Myocyte (in vitro differentiated cells): ENCODE measurements at regions not wholly inside any gene's neighbourhood (a gene's known extent, or its start where the extent isn't known, plus 50 kb on each side); places are given as distances from the start of the nearest gene placed in this dataset.
"Not testable (repeated sequence)": the region's sequence is repeated elsewhere in the genome, so short reads cannot be mapped to it uniquely, and the experiment has no call there.

Source experiments
- DNase-seq: peaks from one replicate; pipeline ENCODE4 v3.0.0-alpha.2; 2012; ENCODE audit warnings: low read depth

- DNase-seq: no peak
These were observed 54.4 kb downstream of the PRR18 start for GRCh38 chr6:166253778-166254204.

DNA sequence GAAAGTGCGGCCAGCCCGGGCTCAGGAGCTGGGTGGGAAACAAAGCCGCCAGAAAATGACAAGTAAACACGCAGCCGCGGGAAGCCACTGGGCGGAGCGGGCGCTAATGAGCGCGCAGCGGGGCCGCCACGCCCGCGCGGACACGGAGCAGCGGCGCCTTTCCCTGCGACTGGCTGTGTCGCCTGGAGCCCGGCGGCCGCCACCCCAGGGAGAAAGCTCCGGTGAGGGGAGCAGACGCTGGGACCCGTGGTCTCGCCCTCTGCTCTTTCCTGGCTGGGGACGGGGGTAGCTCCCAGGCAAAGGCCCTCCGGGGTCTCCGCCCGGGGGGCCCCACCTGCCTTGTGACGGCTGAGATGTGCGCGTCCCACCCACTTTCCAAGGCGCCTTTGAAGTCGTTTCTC, 54.9 kb downstream of the PRR18 start:
- DNase-seq: no peak

GRCh38 chr6:166252601-166253000, 55.6 kb downstream of the PRR18 start:
- no peak for DNase-seq

DNA sequence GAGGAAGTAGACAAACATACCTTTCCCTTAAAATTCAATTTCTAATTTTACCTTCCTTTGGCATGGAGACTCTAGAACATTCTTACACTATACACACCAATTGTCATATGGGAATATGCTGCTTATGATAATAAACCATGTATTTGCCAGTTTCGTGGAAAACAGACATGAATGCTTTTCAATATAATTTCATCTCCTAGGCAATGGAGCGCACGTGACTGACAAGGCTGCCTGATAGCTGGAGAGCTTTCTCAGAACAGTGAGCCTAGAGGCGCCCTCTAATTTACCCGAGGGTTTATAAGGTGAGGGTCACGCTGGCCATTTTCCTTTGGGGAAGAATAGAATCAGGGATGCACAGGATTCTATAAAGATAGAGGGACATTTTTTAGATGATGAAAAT, 56.5 kb downstream of the PRR18 start:
- DNase-seq: no peak

DNA sequence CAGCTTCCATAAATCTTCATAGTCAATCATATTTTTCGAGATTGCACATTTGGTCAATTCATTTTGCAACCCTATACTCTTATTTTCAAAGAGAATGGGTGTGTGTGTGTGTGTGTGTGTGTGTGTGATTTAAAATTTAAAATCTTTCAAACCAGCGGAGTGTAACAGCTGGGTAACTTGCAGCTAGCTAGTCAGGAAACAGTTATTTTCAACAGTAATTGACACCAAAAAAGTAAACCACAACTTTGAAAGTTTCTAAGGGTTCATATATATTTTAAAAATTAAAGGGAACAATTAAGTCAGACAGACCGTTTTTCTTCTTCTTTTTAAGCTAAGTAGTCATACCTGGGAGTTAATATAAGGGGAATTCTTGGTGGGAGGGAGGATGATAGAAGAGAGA, 57.0 kb downstream of the PRR18 start:
- no peak for DNase-seq

- not testable (repeated sequence) for DNase-seq
These were observed 59.0 kb downstream of the PRR18 start for GRCh38 chr6:166249061-166249785.

GRCh38 chr6:166245148-166245547, 63.0 kb downstream of the PRR18 start:
- DNase-seq: no peak

DNA sequence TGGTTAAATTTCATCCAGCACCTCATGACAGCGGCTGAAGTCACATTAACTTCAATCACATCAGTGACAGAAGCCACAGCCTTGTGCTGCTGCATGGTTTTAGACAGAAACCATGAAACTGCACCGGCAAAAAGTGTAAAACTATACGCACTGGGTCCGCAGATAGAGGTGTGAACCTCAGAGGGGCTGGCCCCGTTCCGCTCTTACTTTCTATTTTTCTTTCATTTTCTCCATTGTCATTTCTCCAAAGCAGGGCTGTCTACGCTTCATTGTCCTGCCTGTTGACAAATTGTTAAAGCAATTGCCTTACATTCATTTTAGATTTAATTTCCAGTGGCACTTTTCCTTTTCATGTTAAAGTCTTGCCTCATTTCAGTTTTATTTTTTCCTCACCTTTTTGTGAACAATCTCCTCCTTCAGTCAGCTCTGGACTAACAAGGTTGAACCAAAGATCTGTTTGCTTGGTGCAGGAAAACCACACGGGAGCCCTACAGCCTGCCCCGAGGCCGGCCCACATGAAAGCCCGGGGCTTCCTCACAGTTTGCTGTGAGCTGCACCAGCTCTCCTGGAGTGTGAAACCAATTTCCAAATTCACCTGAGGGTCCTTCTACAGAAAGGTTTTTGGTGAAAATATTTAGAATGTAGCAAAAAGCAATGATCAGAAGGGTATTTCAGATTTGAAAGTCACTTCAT, 63.7 kb downstream of the PRR18 start:
- DNase-seq: no peak

GRCh38 chr6:166242888-166243287, 65.3 kb downstream of the PRR18 start:
- DNase-seq: no peak

DNA sequence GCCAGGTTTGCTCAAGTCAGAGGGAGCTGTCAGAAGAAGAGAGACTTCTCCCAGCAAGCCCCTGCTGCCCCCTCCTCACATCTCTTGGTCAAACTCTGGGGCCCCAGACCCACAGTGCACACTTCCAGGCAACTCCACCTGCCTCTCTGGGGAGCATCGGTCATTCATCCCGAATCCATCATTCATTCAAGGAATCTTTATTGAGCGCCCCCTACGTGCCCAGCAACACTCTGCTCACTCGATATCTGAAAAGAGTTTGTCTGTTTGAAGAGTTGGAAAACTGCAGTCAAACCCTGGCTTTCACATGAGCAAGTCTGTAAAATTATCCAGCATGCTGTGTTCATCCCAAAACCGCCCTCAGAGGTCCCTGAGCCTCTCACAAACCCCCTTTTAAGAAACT, 66.2 kb downstream of the PRR18 start:
- DNase-seq: no peak

DNA sequence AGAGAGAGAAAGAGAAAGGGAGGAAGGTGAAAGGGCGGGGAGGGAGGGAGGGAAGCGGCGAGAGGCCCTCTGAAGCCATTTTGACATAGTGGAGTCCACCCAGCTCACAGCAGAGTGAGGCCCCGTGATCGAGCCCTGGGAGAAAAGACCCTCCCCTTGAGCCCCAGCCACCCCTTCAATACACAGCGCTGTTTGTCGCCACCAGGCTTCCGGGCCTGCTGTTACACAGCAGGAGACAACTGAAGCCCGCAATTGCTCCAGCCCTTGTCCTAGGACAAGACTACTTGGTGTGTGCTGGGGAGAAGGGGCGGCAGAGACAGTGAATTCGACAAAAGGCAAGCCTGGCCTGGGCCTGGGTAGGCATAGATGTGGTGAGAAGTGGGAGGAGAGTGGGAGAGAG, 67.3 kb downstream of the PRR18 start:
- no peak for DNase-seq

DNA sequence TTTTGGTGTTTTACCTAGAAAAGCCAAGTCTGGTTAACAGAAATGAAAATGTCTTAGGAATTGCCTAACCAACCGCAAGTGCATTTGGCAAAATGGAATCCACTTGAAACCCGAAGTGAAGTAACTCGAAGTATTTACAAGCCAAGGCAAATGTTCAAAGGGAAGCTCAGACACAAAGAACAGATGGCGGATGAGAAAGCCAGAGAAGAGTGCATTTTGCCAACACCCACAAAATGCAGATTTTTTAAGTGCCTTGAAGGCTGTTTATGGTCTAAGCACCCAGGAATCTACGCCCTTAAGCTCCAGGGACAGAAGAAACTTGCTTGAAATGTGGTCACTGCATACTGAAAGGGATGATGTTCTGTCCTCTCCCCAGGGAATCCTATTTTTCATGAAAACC, 70.0 kb upstream of the TBXT start:
- peak; percentile 42 for DNase-seq

DNA sequence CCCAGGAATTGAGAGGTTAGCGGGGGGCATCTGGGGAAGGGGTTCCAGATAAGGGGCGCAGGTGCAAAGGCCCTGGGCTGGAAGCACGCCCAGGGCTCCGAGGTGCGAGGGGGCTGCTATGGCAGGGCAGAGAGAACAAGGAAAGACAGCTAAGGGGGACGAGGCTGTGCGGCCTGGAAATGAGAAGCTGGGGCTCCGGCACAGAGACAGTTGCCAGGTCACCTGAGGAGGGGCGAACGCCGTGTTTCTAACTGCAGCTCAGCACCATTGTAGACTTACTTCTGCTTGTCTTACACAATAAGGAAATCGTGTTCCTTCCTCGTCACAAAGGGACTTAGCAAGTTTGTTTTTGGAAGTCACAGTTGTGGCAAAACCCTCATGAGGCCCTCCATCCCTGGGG, 68.9 kb upstream of the TBXT start:
- no peak for DNase-seq

DNA sequence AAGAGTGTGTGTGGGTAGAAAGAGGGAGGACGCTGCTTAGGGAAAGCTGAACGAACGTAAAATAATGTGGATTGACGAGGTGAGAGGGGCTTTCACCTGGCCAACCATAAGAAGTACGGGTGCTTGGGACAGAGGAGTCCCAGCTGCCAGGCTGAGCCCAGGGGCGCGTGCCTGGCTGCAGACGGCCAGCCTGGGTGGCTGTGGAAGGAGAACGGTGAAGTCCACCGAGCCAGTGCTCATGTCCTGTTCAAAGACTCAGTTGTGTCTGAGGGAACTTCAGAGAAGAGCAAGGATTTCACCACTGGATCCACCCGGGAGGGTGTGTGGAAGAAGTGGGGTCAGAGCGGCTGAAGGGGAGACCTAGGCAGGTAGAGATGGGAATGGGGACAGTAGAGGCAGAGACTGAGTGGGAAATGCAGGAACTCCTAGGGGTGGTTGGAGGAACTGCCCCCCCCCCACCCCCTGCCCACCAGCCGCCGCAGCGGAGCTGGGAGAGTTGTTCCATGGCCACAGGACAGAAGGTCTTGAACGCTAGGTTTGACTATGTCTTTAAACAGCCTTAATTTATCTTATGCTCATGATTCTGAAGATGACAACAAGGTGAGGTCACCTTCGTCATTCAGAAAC, 68.1 kb upstream of the TBXT start:
- DNase-seq: no peak

DNA sequence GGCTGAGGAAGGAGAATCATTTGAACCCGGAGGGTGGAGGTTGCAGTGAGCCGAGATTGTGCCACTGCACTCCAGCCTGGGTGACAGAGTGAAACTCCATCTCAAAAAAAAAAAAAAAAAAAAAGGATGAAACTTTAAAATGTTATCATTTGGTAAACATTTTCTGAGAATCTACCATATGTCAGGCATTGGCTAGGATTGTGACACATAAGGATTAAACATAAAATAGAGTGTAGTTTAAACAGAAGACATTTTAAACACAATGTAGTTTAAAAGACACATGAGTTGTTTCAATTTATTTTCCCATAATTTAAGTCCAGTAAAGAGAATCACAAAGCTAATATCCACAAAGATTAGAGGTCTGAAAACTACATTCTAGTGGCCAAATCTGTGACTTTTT, 63.5 kb upstream of the TBXT start:
- not testable (repeated sequence) for DNase-seq

DNA sequence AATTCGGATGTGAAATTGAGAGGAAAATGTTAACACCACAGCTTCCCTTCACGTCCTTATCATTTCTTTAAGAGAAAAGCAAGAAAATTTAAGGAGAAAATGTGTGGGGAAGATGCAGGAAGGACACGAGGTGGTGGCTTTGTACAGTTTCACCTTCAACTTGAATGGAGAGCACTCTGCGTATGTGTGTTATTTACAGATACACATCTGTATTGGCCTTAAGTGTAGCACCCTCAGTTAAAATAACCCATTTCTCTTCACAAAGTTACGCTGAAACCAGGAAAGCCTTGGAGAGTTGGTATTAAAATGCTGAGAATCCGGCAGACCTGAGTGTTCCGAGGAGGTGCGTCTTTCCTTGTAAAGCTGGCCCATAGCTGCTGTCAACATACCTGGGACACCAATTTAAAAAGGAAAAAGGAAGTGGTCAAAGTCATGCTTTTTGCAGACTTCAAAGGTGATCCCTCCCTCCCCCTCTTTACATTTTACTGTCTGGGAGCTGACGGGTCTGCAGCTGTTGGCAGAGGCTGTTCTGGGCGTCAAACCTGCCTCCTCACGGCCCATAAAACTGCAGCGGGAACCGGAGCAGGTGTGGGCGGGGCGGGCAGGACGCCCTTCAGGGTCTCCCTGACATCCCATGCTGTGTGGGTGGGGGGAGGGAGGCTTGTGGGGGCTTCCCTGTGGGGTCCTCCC, 61.3 kb upstream of the TBXT start:
- DNase-seq: no peak

GRCh38 chr6:166228425-166228824, 60.8 kb upstream of the TBXT start:
- DNase-seq: no peak

- no peak for DNase-seq
These were observed 55.4 kb upstream of the TBXT start for GRCh38 chr6:166223079-166223478.

- no peak for DNase-seq
These were observed 55.0 kb upstream of the TBXT start for GRCh38 chr6:166222631-166223030.

DNA sequence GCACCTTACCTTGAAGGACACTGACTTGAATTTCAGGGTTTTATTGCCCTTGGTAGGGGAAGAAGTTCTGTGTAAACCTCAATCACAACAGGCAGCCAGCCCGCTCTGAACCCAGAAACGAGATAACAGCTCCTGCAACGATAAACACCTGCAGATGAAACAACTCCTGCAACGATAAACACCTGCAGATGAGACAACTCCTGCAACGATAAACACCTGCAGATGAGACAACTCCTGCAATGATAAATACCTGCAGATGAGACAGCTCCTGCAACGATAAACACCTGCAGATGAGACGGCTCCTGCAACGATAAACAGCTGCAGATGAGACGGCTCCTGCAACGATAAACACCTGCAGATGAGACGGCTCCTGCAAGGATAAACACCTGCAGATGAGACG, 54.0 kb upstream of the TBXT start:
- no peak for DNase-seq

- no peak for DNase-seq
These were observed 53.4 kb upstream of the TBXT start for GRCh38 chr6:166221040-166221439.
